Endothelial cell of umbilical vein (primary cell): ENCODE measurements at regions not wholly inside any gene's neighbourhood (a gene's known extent, or its start where the extent isn't known, plus 50 kb on each side); places are given as distances from the start of the nearest gene placed in this dataset.

Source experiments
- BruUV-seq: library from RNA; stranded (reverse); fragments of 400-500 nt; replicated peaks from 2 replicates; lab custom pipeline; 2021; lab: Mats Ljungman, UMichigan
- CTCF ChIA-PET: fragments of 300-600, 350-600 bp; sonication (Branson Sonifier 250); formaldehyde crosslinking; loops from one replicate; lab custom pipeline; 2021; ENCODE audit warnings: antibody characterized with exemption, inconsistent platforms; lab: Charles Lee
- POLR2A ChIA-PET: fragments of 300-600, 350-600 bp; sonication (Branson Sonifier 250); formaldehyde crosslinking; loops from one replicate; lab custom pipeline; 2021; ENCODE audit warnings: antibody characterized with exemption, inconsistent platforms; lab: Charles Lee
- DNase-seq: peaks from one replicate; pipeline ENCODE4 v3.0.0-alpha.2; 2011; ENCODE audit warnings: low read depth, low spot score
- FAIRE-seq: peaks from 2 replicates; lab custom pipeline; 2011; peaks lifted over from hg19 to GRCh38; lab: Jason Lieb, UNC
- H2AFZ ChIP-seq: 2 replicates; pipeline ENCODE4 v1.6.0; 2012; ENCODE audit warnings: low read depth, low read length, control low read depth, inconsistent platforms
- H3K27ac ChIP-seq: 2 replicates; pipeline ENCODE4 v1.5.1; 2011; ENCODE audit warnings: low read depth, mild to moderate bottlenecking, control low read depth, low read length, moderate library complexity; ENCODE audit not compliant: insufficient read depth
- H3K27me3 ChIP-seq, 2 experiments: 2 replicates each; pipeline versions ENCODE4 v1.6.0 to v1.6.1; 2011; ENCODE audit warnings: low read length in 2 of 2, mixed read lengths in 1 of 2; ENCODE audit not compliant: control insufficient read depth in 2 of 2, insufficient read depth in 2 of 2
- H3K36me3 ChIP-seq, 2 experiments: 2 replicates in 1 of 2; 3 replicates in 1 of 2; pipeline ENCODE4 v1.5.1; 2011; ENCODE audit warnings: low read length in 2 of 2, mild to moderate bottlenecking in 1 of 2, moderate library complexity in 1 of 2; ENCODE audit not compliant: control insufficient read depth in 2 of 2, insufficient read depth in 2 of 2; ENCODE audit errors: extremely low read depth in 1 of 2
- H3K4me1 ChIP-seq: 3 replicates; pipeline ENCODE4 v1.5.1; 2011; ENCODE audit warnings: mild to moderate bottlenecking, low read length; ENCODE audit not compliant: control insufficient read depth, insufficient read depth; ENCODE audit errors: extremely low read depth
- H3K4me2 ChIP-seq: 2 replicates; pipeline ENCODE4 v1.6.1; 2011; ENCODE audit warnings: low read length, control low read depth, mixed read lengths; ENCODE audit not compliant: insufficient read depth
- H3K4me3 ChIP-seq, 3 experiments: fragments of 200-600 bp in 1 of 3; sonication (generic), shearing (Covaris generic) in 1 of 3; replicated peaks in 1 of 3; 2 replicates each; pipeline ENCODE4 v1.5.1; 2011 to 2016; ENCODE audit warnings: control low read depth in 3 of 3, low read length in 3 of 3, mild to moderate bottlenecking in 2 of 3, inconsistent platforms in 1 of 3, low read depth in 1 of 3, moderate library complexity in 1 of 3; ENCODE audit not compliant: insufficient read depth in 1 of 3
- H3K79me2 ChIP-seq: 2 replicates; pipeline ENCODE4 v1.6.0; 2012; ENCODE audit warnings: low read length, inconsistent platforms; ENCODE audit not compliant: control insufficient read depth, insufficient read depth
- H3K9ac ChIP-seq: replicated peaks from 2 replicates; pipeline ENCODE3; 2011; ENCODE audit warnings: low read length, control low read depth; ENCODE audit not compliant: insufficient read depth; ENCODE audit errors: extremely low read depth
- H3K9me1 ChIP-seq: replicated peaks from 3 replicates; pipeline ENCODE4 v1.6.0; 2011; ENCODE audit warnings: mild to moderate bottlenecking, low read length; ENCODE audit not compliant: control insufficient read depth, insufficient read depth; ENCODE audit errors: extremely low read depth
- H3K9me3 ChIP-seq: replicated peaks from 2 replicates; pipeline ENCODE4 v1.5.1; 2012; ENCODE audit warnings: low read length, inconsistent platforms; ENCODE audit not compliant: control insufficient read depth, insufficient read depth
- H4K20me1 ChIP-seq: replicated peaks from 2 replicates; pipeline ENCODE3; 2011; ENCODE audit warnings: mild to moderate bottlenecking, low read length; ENCODE audit not compliant: control insufficient read depth, insufficient read depth; ENCODE audit errors: extremely low read depth
- CTCF ChIP-seq, 2 donors: IDR thresholded peaks; 1 replicate in 1 of 2; 2 replicates in 1 of 2; pipeline ENCODE4 v1.5.1; 2011; ENCODE audit warnings: low read length in 2 of 2, mild to moderate bottlenecking in 2 of 2, moderate library complexity in 2 of 2, control low read depth in 1 of 2, inconsistent platforms in 1 of 2, low read depth in 1 of 2; ENCODE audit not compliant: insufficient read depth in 1 of 2; ENCODE audit errors: extremely low read depth in 1 of 2
- EZH2 ChIP-seq: IDR thresholded peaks from 2 replicates; pipeline ENCODE4 v1.6.1; 2012; ENCODE audit warnings: borderline replicate concordance, low read depth, mild to moderate bottlenecking, moderate library complexity, low read length, inconsistent platforms; ENCODE audit not compliant: severe bottlenecking
- FOS ChIP-seq: IDR thresholded peaks from 2 replicates; pipeline ENCODE4 v1.6.1; 2011; ENCODE audit warnings: mild to moderate bottlenecking, low read length, moderate library complexity, borderline replicate concordance; ENCODE audit not compliant: insufficient read depth
- MAX ChIP-seq: IDR thresholded peaks from 2 replicates; pipeline ENCODE4 v1.6.1; 2011; ENCODE audit not compliant: insufficient read depth, insufficient read length
- MYC ChIP-seq: IDR thresholded peaks from one replicate; pipeline ENCODE4 v1.6.1; 2011; ENCODE audit warnings: mild to moderate bottlenecking, low read depth, low read length
- POLR2A ChIP-seq: IDR thresholded peaks from 2 replicates; pipeline ENCODE4 v1.6.1; 2012; ENCODE audit warnings: low read depth, mild to moderate bottlenecking, control low read depth, low read length
- dilution Hi-C: fragments of 300-500 bp; cut with MboI; formaldehyde crosslinking; loops from one replicate; pipeline ENCODE4 v1.15.0; 2019; ENCODE audit warnings: low sequenced_read_pairs; ENCODE audit not compliant: extremely low pct_ligation_motif_present
- intact Hi-C: fragments of 100-400 bp; cut with micrococcal nuclease; formaldehyde crosslinking; loops from one replicate; pipeline ENCODE4 v1.10.0; 2022

DNA sequence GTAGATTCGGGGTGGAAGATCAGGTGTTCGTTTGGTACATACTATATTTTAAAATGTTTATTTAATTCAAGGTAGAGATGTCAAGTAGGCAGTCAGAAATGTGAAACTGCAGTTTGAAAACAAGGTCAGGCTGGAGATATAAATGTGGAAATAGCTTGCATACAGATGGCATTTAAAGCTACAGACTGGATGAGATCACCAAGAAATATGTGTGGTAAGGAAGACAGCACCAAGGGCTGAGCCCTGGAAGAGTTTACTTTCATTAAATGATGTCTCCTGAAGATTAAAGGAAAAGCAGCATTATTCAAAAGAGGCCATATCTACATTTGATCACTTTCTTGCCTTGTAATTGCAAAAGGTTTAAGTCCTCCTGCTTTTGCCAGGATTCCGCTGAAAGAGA, 271.3 kb downstream of the PTBP2 start:
- Histone ChIP-seq H3K4me1 (no peaks in the 10 kb centered on the region), H3K27me3 (no peaks in the 10 kb centered on the region), H3K9ac (no peak overlapping the region), H3K27ac (no peak overlapping the region), H3K9me3 (no peaks in the 10 kb centered on the region), H3K4me3 (no peak overlapping the region), H3K36me3 (no peaks in the 10 kb centered on the region), H3K9me1 (no peaks in the 10 kb centered on the region), H4K20me1 (no peaks in the 10 kb centered on the region), H2AFZ (no peak overlapping the region), H3K4me2 (no peak overlapping the region), H3K79me2 (no peaks in the 10 kb centered on the region)
- CTCF ChIA-PET, result no interaction called here
- FAIRE-seq, result no peak
- dilution Hi-C loops (no loop called here), intact Hi-C loops (no loop called here)
- no peak for DNase-seq
- BruUV-seq, result no TSS peak
- POLR2A ChIA-PET, result no interaction called here
- no peak for TF ChIP-seq MAX
- no peak for TF ChIP-seq POLR2A
- TF ChIP-seq EZH2, result no peak

- Histone ChIP-seq H3K27me3 (no peaks in the 10 kb centered on the region), H3K27ac (no peak overlapping the region), H3K79me2 (no peaks in the 10 kb centered on the region), H3K9ac (no peak overlapping the region), H3K36me3 (no peaks in the 10 kb centered on the region), H3K9me3 (no peaks in the 10 kb centered on the region), H4K20me1 (no peaks in the 10 kb centered on the region), H3K9me1 (no peaks in the 10 kb centered on the region), H3K4me2 (no peak overlapping the region), H3K4me3 (no peak overlapping the region), H3K4me1 (no peaks in the 10 kb centered on the region), H2AFZ (no peak overlapping the region)
- POLR2A ChIA-PET, result no interaction called here
- FAIRE-seq (no peak), DNase-seq (no peak)
- dilution Hi-C loops (no loop called here), intact Hi-C loops (no loop called here)
- BruUV-seq, result no TSS peak
- CTCF ChIA-PET, result no interaction called here
- TF ChIP-seq MYC, result no peak
- TF ChIP-seq FOS, result no peak
- TF ChIP-seq CTCF (IDR thresholded peaks at IDR 0.05; ENCODE audit: extremely low read depth in 1 of 2, insufficient read depth in 1 of 2, low read depth in 1 of 2, low read length in 2 of 2), result no peak
These were observed 273.8 kb downstream of the PTBP2 start for GRCh38 chr1:96995351-96995750.
